ENCODE measurements at regions not wholly inside any gene's neighbourhood (a gene's known extent, or its start where the extent isn't known, plus 50 kb on each side); places are given as distances from the start of the nearest gene placed in this dataset.

GRCh38 chr2:236415684-236416444 lies 151.7 kb upstream of the ASB18 start:
- no peaks in the 10 kb centered on the region for H3K36me3 ChIP-seq
- no peak for TF ChIP-seq POLR2AphosphoS5 (IDR thresholded peaks at IDR 0.05)
- no peak for TF ChIP-seq POLR2A (IDR thresholded peaks at IDR 0.05)
- TF ChIP-seq CTCF (IDR thresholded peaks at IDR 0.05) = no peak
- H3K27me3 ChIP-seq = no peaks in the 10 kb centered on the region
- no peaks in the 10 kb centered on the region for H3K4me1 ChIP-seq
- H3K4me3 ChIP-seq = no peak overlapping the region
- H3K27ac ChIP-seq = no peak overlapping the region
- no peaks in the 10 kb centered on the region for H3K9me3 ChIP-seq
- DNase-seq (ENCODE audit: low spot score in 2 of 2) = no peak
- intact Hi-C loops (cut with DNase I; ENCODE audit: low total_unique reads) = no loop called here

GRCh38 chr2:236417150-236417549 lies 152.5 kb upstream of the ACKR3 start:
- intact Hi-C loops (cut with DNase I; ENCODE audit: low total_unique reads) = no loop called here

GRCh38 chr2:236430584-236430983 lies 139.0 kb upstream of the ACKR3 start:
- H3K4me1 ChIP-seq = no peaks in the 10 kb centered on the region
- H3K27ac ChIP-seq = no peak overlapping the region
- TF ChIP-seq CTCF (IDR thresholded peaks at IDR 0.05) = no peak
- no peak for TF ChIP-seq POLR2AphosphoS5 (IDR thresholded peaks at IDR 0.05)
- no peak for TF ChIP-seq POLR2A (IDR thresholded peaks at IDR 0.05)
- H3K27me3 ChIP-seq = no peaks in the 10 kb centered on the region
- no peak for DNase-seq (ENCODE audit: low spot score in 2 of 2)
- no peaks in the 10 kb centered on the region for H3K36me3 ChIP-seq
- intact Hi-C loops (cut with DNase I; ENCODE audit: low total_unique reads) = no loop called here
- no peak overlapping the region for H3K4me3 ChIP-seq
- H3K9me3 ChIP-seq = no peaks in the 10 kb centered on the region

More at GRCh38 chr2:236417150-236417549, 152.5 kb upstream of the ACKR3 start:
- TF ChIP-seq POLR2A (IDR thresholded peaks at IDR 0.05) = no peak
- TF ChIP-seq CTCF (IDR thresholded peaks at IDR 0.05) = no peak
- TF ChIP-seq POLR2AphosphoS5 (IDR thresholded peaks at IDR 0.05) = no peak
- Histone ChIP-seq H3K27me3 (no peaks in the 10 kb centered on the region), H3K36me3 (no peaks in the 10 kb centered on the region), H3K4me3 (no peak overlapping the region), H3K9me3 (no peaks in the 10 kb centered on the region), H3K27ac (no peak overlapping the region), H3K4me1 (no peaks in the 10 kb centered on the region)
- DNase-seq (ENCODE audit: low spot score in 2 of 2) = no peak

- intact Hi-C loops (cut with DNase I; ENCODE audit: low total_unique reads) = no loop called here
- TF ChIP-seq POLR2A (IDR thresholded peaks at IDR 0.05) (no peak), POLR2AphosphoS5 (IDR thresholded peaks at IDR 0.05) (no peak), CTCF (IDR thresholded peaks at IDR 0.05) (no peak)
- no peak overlapping the region for H3K27ac ChIP-seq
- no peaks in the 10 kb centered on the region for H3K9me3 ChIP-seq
- no peaks in the 10 kb centered on the region for H3K36me3 ChIP-seq
- no peak overlapping the region for H3K4me3 ChIP-seq
- no peaks in the 10 kb centered on the region for H3K4me1 ChIP-seq
- no peak for DNase-seq (ENCODE audit: low spot score in 2 of 2)
- no peaks in the 10 kb centered on the region for H3K27me3 ChIP-seq
Observed at GRCh38 chr2:236434593-236434992, 135.0 kb upstream of the ACKR3 start.

GRCh38 chr2:236440110-236440881 lies 129.3 kb upstream of the ACKR3 start:
- H3K9me3 ChIP-seq = no peaks in the 10 kb centered on the region
- no peaks in the 10 kb centered on the region for H3K4me1 ChIP-seq
- no peak overlapping the region for H3K4me3 ChIP-seq
- H3K27ac ChIP-seq = no peak overlapping the region
- no peak for DNase-seq (ENCODE audit: low spot score in 2 of 2)
- intact Hi-C loops (cut with DNase I; ENCODE audit: low total_unique reads) = no loop called here
- TF ChIP-seq CTCF (IDR thresholded peaks at IDR 0.05) = no peak
- H3K36me3 ChIP-seq = no peaks in the 10 kb centered on the region
- no peaks in the 10 kb centered on the region for H3K27me3 ChIP-seq

Measured in breast epithelium (tissue), 4 donors.